ENCODE measurements at regions not wholly inside any gene's neighbourhood (a gene's known extent, or its start where the extent isn't known, plus 50 kb on each side); places are given as distances from the start of the nearest gene placed in this dataset.

DNA sequence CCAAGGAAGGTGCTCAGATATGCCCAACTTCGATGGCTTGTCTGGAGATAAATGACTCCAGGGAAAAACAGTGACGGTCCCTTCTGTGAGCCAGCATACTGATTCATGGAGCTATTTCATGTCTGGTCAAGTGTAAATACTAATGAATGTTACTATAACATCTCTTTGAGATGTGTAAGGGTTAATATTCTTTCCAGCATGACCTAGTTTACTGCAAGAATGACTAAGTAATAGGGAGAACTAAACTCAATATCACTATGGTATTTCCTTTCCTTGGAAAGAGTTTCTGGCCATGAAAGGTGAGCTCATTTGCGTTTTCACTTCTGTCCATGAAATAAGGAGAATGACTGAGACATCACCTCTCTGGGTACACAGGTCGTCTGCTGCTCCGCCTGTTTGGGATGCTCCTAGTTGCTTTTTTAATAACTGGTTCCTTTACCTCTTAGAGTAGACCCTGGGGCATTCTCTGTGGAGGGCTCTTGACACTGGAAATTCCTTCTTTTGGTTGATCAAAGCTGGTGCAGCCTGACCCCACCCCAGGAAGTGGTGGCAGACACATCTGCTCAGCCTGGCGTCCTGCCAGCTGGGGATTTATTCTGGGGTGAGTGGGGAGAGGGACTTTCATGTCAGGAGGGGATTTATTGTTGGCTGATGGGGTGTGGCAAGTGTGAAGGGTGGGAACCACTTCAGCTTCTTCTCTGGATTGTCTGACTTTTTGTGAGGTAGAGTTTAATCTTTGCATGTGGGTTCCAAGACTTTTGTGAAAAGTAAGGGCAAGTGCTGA lies 250.0 kb upstream of the MPDZ start:
- DNase-seq: no peak

DNA sequence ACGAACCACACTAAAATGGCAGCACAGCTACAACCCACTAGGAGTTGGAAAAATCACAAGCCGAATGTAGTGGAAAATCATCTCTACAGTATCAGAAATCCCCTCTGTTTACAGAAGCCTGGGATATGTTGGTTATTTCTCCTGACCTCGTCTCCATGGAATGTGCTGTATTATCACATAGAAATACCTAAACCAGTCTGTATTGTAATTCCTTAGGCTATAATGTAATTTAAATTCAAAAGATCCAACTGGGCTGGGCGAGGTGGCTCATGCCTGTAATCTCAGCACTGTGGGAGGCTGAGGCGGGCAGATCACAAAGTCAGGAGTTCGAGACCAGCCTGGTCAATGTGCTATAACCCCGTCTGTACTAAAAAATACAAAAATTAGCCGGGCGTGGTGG lies 244.8 kb upstream of the MPDZ start:
- no peak for DNase-seq

DNA sequence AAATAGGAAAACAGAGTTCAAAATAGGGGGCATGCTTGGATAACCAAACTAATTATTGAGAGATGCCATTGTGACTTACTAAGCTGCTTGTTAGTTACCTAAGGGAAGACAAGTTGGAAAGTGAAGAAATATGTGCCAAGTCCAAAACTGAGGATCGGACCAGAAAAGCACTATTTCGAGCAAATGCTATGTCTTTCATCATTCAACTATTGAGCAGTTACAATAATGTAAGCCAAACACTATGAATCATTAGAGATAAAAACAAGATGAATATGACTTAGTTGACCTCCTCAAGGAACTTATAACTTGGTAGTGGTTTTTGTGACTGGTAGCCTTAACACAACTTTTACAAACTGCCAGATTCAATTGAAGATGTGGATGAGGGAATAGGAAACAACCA lies 240.6 kb upstream of the MPDZ start:
- DNase-seq: no peak

DNA sequence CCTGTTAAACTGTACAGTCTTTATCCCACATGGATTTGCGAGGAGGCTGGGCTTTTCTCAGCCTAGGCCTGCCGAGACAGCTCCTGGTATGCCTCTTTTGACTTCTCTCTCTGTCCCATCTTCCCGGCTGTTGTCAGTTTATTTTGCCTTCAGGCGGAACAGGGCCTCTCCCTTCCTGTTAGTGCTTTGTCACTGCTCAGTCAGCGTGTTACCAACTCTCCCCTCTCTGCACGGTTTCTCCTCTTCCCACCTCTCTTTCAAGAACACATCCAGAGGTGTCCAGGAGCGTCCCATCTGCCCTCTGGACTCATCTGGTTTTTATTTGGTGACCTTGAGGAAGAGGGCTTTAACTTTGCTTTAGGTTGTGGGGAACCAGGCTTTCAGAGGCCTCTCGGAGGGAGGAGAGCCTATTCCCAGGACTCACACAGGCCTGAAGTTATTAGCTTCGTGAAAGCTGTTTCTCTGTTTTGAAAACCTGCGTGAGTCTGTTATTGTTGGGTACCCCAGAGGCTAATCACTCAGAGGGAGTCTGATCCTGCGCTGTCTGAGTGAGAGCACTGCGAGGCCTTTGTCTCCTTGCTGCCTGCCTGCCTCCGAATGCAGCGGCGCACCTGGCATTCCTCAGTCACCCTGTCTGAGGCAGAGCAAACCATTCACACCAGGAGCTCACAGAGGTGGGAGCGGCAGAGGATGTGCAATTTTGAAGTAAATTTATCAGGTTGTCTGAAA lies 234.4 kb upstream of the MPDZ start:
- no peak for DNase-seq

DNA sequence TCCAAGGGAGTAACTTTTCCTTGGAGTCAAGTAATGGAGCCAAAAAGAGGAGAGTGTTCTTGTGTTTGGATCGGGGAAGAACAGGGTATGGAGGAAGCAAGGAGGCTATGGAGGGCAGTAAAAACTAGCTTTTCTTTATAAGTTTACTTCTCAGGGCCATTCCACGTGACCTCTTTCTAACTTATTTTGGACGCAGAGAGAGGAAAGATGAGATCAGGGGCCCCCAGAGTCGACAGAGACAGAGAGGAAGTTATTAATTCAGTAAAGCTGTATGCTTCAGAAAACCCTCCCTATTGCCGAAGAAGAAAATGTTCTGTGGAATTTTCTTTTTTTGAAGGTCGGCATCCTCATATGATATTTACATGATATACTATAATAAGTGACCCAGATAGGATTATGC lies 233.8 kb upstream of the MPDZ start:
- no peak for DNase-seq

DNA sequence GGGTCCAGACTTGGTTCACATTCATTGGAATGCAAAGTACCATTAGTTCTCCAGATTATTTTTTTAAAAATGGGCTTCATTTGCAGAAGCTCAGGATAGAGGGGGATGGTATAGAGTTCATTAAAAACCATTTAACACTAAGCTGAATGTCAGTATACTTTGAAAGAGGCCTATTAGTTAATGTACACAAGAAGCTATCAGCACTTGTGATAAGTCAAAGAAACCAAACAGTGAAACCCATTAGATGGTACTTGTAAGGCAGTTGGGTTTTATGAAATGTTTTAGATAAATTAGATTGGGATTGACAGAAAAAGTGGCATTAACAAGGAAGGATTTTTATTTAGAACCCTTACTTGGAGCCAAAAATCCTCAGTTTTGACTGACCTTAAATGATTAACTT lies 229.2 kb upstream of the MPDZ start:
- DNase-seq: no peak

DNA sequence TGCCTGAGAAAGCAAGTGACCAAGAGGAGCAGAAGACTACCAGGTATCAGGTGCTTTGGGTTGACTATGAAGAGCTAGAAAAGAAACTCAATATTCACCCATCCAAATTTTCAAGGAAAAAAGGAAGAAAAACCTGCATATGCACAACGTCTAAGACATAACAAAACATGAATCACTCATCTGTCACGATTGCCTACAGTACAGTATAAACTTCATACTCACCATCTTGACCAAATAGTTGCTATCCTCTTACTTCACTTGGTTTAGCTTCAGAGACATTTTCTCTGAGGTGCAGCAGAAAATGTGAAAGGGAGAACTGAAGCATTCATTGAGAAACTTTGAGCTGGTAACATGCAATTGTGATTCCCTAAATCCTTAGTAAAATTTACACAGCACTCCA lies 228.6 kb upstream of the MPDZ start:
- no peak for DNase-seq

DNA sequence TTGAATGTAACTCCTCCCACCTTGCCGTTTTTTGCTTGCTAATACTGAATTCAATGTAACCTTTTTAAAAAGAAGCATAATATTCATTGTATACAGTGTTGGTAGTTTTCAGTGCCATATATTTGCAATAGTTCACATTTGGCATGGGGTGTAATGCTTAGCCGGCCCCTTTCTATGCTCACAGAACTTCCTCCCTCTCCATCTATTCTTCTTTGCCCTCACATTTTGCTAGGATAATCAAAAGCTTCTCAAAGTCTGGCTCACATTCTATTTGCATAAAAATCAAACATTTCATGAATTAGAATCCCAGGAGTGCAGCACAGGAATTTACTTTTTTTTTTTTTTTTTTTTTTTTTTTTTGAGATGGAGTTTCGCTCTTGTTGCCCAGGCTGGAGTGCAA lies 226.3 kb upstream of the MPDZ start:
- no peak for DNase-seq

DNA sequence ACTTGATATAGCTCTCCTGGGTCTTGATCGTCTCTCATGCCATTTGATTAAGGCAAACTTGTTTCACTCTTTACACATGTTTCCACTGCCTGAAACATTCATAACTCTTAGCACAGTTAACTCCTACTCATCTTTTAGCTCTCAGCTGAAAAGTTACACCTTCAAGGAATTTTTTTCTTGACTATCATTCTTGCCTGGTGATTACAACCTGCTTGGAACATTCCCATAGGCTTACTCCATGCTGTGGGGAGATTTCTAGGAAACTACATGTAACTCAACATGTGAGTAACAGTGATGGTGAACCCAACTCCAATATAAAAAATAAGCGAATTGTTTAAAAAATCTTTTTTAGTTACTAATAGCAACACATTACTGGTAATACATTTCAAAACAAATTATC lies 224.1 kb upstream of the MPDZ start:
- DNase-seq: no peak

DNA sequence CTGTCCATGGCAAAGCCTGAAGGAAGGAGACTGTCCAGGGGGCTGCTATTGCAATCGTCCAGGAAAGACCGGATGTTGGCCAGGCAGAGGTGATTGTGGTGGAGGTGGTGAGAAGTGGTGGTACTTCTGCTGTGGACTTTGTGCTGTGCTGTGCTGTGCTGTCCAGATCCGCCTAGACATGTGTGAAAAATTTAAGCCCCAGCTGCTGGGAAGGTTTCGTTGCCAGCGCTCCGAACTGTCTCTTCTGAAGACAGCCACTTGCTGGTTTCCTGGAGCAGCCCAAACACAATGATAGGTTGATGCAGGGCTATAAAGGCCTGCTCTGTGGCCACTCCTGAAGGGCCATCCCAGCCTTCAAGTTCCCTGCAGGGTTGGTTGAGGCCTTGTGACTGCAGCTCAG lies 223.0 kb upstream of the MPDZ start:
- no peak for DNase-seq

GRCh38 chr9:13501018-13501417 lies 221.5 kb upstream of the MPDZ start:
- no peak for DNase-seq

DNA sequence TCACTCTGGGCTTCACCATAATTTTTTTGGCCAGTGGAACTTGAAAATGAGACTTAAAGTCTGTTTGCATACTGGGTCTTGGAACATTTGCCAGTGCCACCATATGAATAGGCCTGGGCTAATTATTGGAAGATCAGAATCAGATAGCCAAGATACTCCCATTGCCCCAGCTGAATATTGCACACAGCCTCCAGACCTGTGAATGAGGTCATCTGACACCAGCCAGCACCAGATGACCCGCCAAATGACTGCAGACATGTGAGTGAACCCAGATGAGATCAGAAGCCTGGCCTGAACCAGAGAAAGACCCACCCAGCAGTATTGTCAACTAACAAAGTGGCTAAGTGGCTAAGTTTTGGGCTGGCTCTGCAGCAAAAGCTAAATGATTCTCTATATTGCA lies 220.5 kb upstream of the MPDZ start:
- no peak for DNase-seq

DNA sequence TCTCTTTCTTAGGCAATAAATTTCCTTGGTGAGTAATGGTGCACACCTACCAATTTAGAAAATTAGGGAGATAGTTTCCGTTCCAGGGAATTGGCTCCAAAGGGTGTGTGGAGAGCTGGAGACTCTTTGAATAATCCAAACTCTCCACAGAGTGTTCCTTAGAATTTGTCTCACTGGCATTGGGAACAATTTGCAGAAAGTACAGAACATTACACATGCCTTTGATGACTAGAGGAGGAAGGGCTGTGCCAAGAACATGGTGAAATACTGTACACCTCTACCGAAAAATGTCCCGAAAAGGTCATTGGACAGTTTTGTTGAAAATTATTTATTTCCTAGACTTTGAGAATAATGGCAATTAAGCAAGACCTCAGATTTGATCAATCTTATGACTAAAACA lies 214.2 kb upstream of the MPDZ start:
- no peak for DNase-seq

DNA sequence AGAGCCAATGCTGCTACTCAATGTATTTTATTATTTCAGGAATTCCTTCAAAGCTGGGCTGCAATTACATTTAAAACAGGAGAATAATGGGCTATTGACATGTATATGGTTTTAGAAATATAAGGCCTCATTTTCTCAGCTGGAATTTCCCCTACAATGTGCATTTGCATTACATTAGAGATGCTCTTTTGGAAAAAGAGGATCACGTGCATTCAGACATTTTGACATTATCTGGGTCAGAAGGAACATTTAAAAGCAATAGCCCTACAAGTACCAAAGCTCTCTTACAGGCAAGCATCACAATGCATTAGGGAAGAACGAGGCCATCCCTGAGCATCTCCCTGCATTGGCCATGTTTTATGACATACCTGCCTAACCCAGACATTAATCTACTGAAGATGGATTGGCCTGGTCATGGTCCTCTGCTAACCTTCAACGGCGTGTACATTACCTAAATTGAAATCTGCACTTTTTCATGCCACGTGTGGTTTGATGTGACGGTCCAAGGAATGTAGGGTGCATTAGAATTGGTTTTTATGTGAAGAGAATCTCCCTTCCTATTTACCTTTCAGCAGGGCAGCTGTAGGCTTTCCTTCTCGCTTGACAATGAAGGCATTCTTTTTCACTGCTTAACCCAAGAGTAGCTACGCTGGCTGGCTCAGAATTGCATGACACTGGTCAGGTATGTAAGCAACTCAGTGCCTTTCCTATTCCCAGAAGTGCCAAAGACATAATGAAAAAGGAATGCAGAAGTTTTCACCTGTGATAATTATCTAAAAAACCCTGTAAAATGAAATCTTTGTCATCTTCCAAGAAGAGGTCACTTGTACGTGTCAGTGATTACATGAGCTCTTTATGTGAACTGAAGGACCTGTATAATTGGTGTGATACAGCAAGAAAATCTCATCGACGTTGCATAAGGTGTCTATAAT lies 212.3 kb upstream of the MPDZ start:
- DNase-seq: no peak

GRCh38 chr9:13491138-13491492 lies 211.6 kb upstream of the MPDZ start:
- no peak for DNase-seq

DNA sequence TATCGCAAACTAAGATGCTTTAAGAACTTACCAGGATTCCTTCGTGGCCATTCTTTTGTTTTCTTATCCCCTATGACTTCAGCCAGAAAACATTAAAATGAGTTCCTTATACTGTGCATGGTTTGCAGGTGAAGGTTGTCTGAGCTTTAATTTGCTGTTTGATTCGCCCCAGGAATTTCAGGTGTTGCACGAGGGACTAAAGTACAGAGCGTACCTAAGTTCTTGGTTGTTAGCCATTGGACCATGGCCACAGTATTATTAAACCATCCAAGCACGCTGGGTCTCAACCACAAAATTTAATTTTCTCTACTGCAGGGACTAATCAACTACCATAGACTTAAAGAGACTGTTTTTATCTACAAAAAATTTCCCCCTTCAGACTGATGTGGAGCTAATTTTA lies 208.4 kb upstream of the MPDZ start:
- no peak for DNase-seq

- DNase-seq: no peak
These were observed 208.0 kb upstream of the MPDZ start for GRCh38 chr9:13487498-13487897.

DNA sequence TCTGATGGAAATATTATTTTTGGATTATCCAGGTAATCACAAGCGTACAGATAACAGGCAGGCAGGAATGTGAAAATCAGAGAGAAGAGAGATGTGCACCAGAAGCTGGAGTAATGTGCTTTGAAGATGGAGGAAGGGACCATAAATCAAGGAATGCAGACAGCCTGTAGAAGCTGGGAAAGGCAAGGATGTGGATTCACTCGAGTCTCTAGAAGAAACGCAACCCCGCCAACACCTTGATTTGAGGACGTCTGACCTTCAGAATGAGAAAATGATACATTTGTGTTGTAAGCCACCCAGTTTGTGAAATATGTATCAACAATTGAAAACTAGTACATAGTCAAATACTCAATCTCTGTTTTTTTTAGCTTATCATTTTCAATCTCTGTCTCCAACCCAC lies 207.6 kb upstream of the MPDZ start:
- DNase-seq: no peak

- DNase-seq: no peak
These were observed 205.6 kb upstream of the MPDZ start for GRCh38 chr9:13485068-13485596.

DNA sequence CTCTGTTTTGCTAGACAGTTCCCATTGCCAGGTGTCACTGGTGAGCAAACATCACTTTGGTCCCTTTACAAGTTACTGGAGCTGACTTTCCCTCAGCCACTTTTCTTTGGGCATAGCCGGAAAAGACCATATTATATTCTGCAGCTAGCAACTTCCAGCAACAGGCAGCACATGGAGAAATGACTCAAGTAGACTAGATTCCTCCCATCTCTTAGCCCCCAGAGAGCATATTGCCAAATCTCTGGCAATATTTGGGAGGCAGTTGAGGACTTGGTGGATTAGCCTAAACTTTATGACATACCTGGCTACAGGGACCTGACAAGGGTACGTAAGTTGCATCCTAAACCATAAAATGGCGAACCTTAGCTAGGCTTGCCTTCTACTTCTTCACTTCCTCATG lies 204.7 kb upstream of the MPDZ start:
- no peak for DNase-seq

DNA sequence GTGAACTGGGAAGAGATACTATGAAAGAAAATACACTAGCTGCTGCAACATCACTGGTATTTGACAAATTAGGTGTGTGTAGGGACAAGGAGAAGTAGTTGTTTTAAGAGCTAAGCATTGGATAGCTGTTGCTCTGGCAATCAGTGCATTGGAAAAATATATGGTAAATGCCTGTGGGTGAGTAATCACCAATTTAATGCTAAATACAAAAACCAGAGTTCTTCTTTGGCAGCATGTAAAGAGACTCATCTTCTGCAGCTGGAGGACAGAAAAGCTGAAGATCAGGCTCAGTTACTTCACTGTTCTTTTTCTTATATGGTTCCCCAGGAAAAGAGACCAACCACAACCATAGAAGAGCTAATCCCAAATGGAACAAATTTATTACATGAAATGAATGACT lies 201.8 kb upstream of the MPDZ start:
- no peak for DNase-seq

- no peak for DNase-seq
These were observed 201.2 kb upstream of the MPDZ start for GRCh38 chr9:13480693-13481092.

GRCh38 chr9:13479096-13479495 lies 199.6 kb upstream of the MPDZ start:
- no peak for DNase-seq

- no peak for DNase-seq
These were observed 199.1 kb upstream of the MPDZ start for GRCh38 chr9:13478639-13479038.
